Cardiac fibroblast (primary cell): ENCODE measurements at regions not wholly inside any gene's neighbourhood (a gene's known extent, or its start where the extent isn't known, plus 50 kb on each side); places are given as distances from the start of the nearest gene placed in this dataset.

Source experiments
- DNase-seq, 2 donors: peaks; one replicate each; pipeline versions ENCODE4 v3.0.0 to v3.0.0-alpha.2; 2010; ENCODE audit warnings: low read depth in 2 of 2
- H3K4me3 ChIP-seq, 2 donors: replicated peaks in 1 of 2; 1 replicate in 1 of 2; 2 replicates in 1 of 2; pipeline ENCODE4 v1.5.1; 2011; ENCODE audit warnings: low read depth in 2 of 2, low read length in 2 of 2, mild to moderate bottlenecking in 2 of 2, moderate library complexity in 1 of 2
- TF ChIP-seq, protein P1 (sequence below): IDR thresholded peaks from one replicate; pipeline ENCODE4 v1.5.1; 2011; ENCODE audit warnings: low read depth, mild to moderate bottlenecking, low read length, inconsistent platforms

DNA sequence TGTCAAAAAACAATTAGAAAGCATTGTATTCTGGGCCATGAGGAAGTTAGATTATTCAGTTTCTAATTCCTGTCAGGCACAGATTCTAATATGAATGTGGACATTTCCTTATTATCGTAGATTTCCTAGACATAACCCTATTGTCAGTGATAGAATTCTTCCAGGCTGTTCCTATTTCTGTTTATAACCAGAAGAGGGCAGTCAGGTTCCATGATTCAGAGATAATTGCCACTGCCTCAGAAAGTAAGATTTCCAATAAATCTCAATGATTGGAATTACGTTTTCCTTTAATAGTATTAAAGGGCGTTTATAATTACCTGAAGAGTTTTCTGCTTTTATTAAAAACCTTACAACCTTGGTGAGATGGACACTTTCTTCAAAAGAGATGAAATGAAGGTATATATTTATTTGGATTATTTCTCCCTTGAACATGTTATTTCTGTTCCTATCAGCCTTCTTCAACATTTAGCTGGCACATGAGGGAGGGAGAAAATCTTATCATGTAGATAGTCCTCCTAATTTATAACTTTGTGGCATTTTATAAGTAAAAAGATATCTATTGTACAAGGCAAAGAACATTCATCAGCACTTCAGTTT, 439.2 kb downstream of the MCTP2 start:
- no peak overlapping the region for H3K4me3 ChIP-seq
- DNase-seq: peak; percentile 59 to 69
- TF ChIP-seq, protein P1, sequence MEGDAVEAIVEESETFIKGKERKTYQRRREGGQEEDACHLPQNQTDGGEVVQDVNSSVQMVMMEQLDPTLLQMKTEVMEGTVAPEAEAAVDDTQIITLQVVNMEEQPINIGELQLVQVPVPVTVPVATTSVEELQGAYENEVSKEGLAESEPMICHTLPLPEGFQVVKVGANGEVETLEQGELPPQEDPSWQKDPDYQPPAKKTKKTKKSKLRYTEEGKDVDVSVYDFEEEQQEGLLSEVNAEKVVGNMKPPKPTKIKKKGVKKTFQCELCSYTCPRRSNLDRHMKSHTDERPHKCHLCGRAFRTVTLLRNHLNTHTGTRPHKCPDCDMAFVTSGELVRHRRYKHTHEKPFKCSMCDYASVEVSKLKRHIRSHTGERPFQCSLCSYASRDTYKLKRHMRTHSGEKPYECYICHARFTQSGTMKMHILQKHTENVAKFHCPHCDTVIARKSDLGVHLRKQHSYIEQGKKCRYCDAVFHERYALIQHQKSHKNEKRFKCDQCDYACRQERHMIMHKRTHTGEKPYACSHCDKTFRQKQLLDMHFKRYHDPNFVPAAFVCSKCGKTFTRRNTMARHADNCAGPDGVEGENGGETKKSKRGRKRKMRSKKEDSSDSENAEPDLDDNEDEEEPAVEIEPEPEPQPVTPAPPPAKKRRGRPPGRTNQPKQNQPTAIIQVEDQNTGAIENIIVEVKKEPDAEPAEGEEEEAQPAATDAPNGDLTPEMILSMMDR: peak; percentile 61

DNA sequence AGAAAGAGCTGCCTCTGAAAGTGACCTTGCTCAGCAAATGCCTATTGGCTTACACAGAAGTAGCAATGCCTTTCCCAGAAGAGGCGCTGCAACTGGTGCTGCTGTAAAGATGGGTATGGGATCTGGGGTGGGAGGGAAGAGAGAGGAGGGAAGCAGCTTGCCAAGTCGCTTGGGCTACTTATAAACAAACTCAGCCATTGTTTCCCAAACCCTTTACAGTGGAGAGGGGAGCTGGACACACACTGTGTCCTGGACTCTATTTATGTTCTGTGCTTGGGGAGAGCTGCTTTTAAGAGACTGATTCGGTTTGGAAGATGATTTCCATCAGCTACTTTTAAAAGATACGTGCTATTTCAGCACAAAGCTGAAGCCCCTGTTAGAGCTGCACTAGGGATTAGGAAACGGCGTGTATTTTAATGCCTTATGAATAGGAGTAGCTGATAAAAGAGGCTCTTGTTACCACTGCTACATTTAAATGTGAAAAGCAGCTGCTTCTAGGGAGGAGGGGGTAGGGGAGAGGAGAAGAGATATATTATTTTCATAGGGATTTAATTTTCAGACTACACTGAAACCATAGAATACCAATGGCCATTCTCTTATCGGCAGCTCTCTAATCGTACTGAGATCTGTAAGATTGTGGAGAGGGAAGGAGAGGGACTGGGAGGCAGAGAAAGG, 440.6 kb downstream of the MCTP2 start:
- H3K4me3 ChIP-seq: no peak overlapping the region
- TF ChIP-seq, protein P1: no peak
- DNase-seq: peak; percentile 7 to 45

DNA sequence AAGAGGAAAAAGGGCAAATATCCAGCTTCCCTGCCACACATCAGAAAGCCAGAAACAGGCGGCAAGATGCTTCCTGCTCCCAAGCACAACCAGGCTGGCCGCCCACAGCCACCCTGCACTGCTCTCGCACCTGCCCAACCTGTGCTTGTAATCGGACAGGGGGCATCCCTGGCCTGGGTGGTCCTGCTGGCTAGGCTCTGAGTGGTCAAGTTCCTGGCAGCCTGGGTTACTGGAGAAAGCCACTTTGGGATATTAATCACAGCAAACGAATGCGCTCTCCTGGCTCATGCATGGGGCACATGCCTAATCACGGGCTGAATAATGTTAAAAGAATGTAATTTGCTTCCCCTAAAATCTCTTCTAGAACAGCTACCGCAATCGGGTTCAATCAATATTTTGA, 442.4 kb downstream of the MCTP2 start:
- DNase-seq: no peak
- TF ChIP-seq, protein P1: no peak
- no peak overlapping the region for H3K4me3 ChIP-seq

DNA sequence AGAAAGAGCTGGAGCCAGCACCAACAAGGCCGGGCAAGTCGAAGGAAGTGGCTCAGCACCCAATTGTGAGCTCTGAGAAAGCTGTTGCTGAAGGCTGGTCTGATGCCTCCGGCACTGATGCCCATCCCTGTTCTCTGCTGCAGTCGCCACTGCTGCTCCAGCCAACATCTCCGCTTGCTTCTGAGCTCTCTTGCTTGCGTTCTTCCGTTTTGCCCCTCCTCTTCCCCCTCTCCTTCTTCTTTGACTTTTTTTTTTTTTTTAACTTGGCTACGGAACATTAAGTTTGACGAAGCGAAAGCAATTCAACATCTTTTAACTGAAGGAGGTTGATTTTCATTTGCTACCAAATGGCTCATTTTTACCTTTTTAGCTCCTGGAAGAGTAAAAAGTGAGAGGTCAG, 442.9 kb downstream of the MCTP2 start:
- H3K4me3 ChIP-seq: no peak overlapping the region
- TF ChIP-seq, protein P1: no peak
- peak in 1 of 2 donors; percentile 10 for DNase-seq

DNA sequence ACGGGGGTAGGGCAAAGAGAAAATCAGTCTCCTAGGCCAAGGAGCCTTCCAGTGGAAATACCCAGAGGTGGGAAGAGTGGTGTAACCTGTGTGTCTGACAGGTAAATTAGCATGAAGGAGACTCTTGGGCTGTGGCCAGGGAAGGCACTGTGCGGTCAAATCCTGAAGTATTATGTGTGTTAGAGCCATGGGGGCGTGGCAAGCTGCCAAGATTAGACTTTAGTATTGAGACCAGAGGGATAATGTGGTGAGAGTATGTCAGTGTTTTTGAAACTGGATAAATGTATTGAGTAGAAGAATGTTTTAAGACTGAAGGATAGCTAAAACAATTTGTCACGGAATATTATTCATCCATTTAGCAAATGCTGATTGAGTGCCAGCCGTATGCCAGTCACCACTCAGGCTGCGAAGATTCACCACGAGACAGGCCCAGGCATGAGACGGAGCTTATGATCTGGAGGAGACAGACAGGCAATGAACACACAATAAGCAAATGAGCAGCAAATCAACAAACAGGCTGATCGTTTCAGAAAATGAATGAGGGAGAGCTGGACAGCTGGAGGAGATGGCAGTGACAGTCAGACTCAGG, 445.9 kb downstream of the MCTP2 start:
- no peak for DNase-seq
- TF ChIP-seq, protein P1: no peak
- no peak overlapping the region for H3K4me3 ChIP-seq

DNA sequence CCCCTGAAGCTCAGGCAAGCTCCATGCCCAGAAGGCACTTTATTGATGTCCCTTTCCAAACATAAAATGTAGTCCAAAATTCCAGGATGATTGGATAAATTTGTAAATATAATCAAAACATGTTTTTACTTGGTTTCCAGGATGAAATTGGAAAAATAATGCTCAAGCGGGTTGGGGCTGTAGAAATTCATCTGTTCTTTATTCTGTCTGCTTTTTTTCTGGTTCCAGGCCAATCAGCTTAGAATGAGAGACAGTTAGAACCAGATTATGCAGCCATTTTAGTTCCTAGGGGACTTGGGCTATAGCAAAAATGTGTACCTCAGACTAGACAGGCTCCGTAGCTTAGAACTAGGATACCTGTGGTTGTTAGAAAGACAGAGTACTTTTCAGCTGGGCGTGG, 450.8 kb downstream of the MCTP2 start:
- TF ChIP-seq, protein P1: no peak
- H3K4me3 ChIP-seq: no peak overlapping the region
- DNase-seq: no peak
